Mammary epithelial cell (primary cell): ENCODE measurements at regions not wholly inside any gene's neighbourhood (a gene's known extent, or its start where the extent isn't known, plus 50 kb on each side); places are given as distances from the start of the nearest gene placed in this dataset.

ENCODE experiments used
- CTCF ChIP-seq, 2 donors: IDR thresholded peaks in 1 of 2; conservative IDR thresholded peaks in 1 of 2; 2 replicates each; pipeline ENCODE4 v1.5.1; 2011 to 2012; ENCODE audit warnings: inconsistent platforms in 2 of 2, low read length in 2 of 2, mild to moderate bottlenecking in 2 of 2, control low read depth in 1 of 2, low read depth in 1 of 2; ENCODE audit not compliant: insufficient read depth in 1 of 2; ENCODE audit errors: extremely low read depth in 1 of 2
- EZH2 ChIP-seq: IDR thresholded peaks from 2 replicates; pipeline ENCODE4 v1.6.1; 2012; ENCODE audit warnings: low read length, inconsistent platforms, borderline replicate concordance

DNA sequence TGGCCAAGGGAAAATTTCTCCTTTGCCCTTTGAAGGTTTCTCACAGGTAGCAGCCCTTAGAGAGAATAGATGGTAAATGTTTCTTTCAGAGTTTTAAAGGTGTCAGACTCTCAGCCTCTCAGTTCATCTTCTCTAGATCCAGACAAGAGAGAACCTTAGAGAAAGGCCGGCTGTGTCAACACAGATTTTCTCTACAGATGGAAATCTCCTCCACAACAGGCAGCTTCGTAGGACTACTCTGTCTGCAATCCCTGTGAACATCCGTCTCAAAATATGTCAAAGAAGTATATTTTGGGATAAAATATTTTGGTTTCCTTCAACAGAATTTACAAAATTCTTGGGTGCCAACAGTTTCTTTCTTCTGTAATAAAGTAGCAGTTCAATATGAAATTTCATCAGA, 282.1 kb upstream of the POU1F1 start:
- TF ChIP-seq CTCF (conservative IDR thresholded peaks at IDR 0.05 in 1 of 2, IDR thresholded peaks at IDR 0.05 in 1 of 2; ENCODE audit: extremely low read depth in 1 of 2, insufficient read depth in 1 of 2, low read depth in 1 of 2, low read length in 2 of 2) (no peak), EZH2 (no peak)
